ENCODE measurements at regions not wholly inside any gene's neighbourhood (a gene's known extent, or its start where the extent isn't known, plus 50 kb on each side); places are given as distances from the start of the nearest gene placed in this dataset.

GRCh38 chr9:80592413-80592812 lies 1020.6 kb downstream of the TLE4 start:
- no peak for TF ChIP-seq CTCF (conservative IDR thresholded peaks at IDR 0.05)
- no peak for TF ChIP-seq EZH2 (IDR thresholded peaks at IDR 0.05; ENCODE audit: low read depth)
